Ishikawa (cell line): ENCODE measurements at regions not wholly inside any gene's neighbourhood (a gene's known extent, or its start where the extent isn't known, plus 50 kb on each side); places are given as distances from the start of the nearest gene placed in this dataset.

Experiments
- CREB1 ChIP-seq: IDR thresholded peaks from 2 replicates; pipeline ENCODE4 v1.6.1; 2012; ENCODE audit warnings: low read depth
- EGR1 ChIP-seq: IDR thresholded peaks from 2 replicates; pipeline ENCODE4 v1.6.1; 2012
- EP300 ChIP-seq: IDR thresholded peaks from 2 replicates; pipeline ENCODE4 v1.6.1; 2012; ENCODE audit warnings: borderline replicate concordance
- NFIC ChIP-seq: IDR thresholded peaks from 2 replicates; pipeline ENCODE4 v1.6.1; 2012
- TEAD4 ChIP-seq: IDR thresholded peaks from 2 replicates; pipeline ENCODE4 v1.6.1; 2012
- TF ChIP-seq, protein P1 (sequence below): IDR thresholded peaks from 2 replicates; pipeline ENCODE4 v1.6.1; 2012

DNA sequence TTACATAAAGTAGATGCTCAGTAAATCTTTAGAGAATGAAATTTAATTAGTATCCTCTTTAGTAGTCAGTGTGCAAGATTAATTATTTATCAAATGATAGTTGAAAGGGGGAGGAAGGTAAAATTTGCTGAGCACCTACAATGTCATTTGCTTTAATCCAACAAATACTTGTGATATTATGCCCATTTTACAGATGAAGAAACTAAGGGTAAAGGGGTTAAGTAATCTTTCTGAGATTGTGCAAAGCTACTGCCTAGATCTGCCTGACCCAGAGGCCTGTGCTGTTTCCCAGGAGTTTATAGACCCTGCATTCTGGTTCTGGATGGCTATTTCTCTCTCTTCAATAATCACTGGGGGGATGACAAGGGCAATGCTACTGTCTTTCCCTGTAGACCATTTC is 58.3 kb upstream of the BACH2 start:
- TF ChIP-seq EP300: no peak
- no peak for TF ChIP-seq EGR1
- TF ChIP-seq CREB1: no peak
- TF ChIP-seq, protein P1, sequence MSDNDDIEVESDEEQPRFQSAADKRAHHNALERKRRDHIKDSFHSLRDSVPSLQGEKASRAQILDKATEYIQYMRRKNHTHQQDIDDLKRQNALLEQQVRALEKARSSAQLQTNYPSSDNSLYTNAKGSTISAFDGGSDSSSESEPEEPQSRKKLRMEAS: no peak
- no peak for TF ChIP-seq TEAD4
- no peak for TF ChIP-seq NFIC
